GM12892 (cell line): ENCODE measurements at regions not wholly inside any gene's neighbourhood (a gene's known extent, or its start where the extent isn't known, plus 50 kb on each side); places are given as distances from the start of the nearest gene placed in this dataset.

Source experiments
- POLR2A ChIP-seq: IDR thresholded peaks from 2 replicates; pipeline ENCODE4 v1.6.1; 2011; ENCODE audit warnings: low read depth, low read length, control low read depth
- TAF1 ChIP-seq: IDR thresholded peaks from 2 replicates; pipeline ENCODE4 v1.6.1; 2011; ENCODE audit warnings: low read depth, mild to moderate bottlenecking, control low read depth, low read length, borderline replicate concordance

DNA sequence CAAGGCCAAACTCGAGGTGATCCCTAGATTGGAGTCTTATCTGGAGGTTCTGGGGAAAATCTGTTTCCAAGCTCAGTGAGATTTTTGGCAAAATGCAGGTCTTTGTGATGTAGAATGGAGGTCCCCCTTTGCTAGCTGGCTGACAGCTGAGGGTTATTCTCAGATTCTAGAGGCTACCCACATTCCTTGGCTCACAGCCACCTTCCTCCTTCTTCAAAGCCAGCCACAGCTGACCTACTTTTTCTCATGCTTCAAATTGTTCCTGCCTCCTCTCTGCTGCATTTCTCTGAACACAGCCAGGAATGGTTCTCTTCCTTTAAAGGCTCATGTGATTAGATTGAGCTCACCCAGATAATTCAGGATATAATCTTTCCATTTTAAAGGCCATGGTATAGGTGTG, 86.9 kb downstream of the VCX3A start:
- TF ChIP-seq POLR2A, result no peak
- TF ChIP-seq TAF1, result no peak
